Panc1 (cell line): ENCODE measurements at regions not wholly inside any gene's neighbourhood (a gene's known extent, or its start where the extent isn't known, plus 50 kb on each side); places are given as distances from the start of the nearest gene placed in this dataset.
A peak's percentile ranks its signal among the peaks of the same experiment; 100 is the strongest.

Experiments
- ATAC-seq: fragments of 200-7000 bp; cut with Tn5 transposase; 2 replicates; pipeline ENCODE4 v1.9.1; 2020; ENCODE audit warnings: mild to moderate bottlenecking, moderate library complexity
- BruUV-seq: library from RNA; stranded (reverse); fragments of 400-500 nt; replicated peaks from 2 replicates; lab custom pipeline; 2021; lab: Mats Ljungman, UMichigan
- CTCF ChIA-PET: fragments of 300-600 bp; sonication (Branson Sonifier 250); formaldehyde crosslinking; loops from one replicate; lab custom pipeline; 2022; ENCODE audit warnings: antibody characterized with exemption; lab: Charles Lee
- POLR2A ChIA-PET: fragments of 300-600 bp; sonication (Branson Sonifier 250); formaldehyde crosslinking; loops from one replicate; lab custom pipeline; 2022; ENCODE audit warnings: antibody characterized with exemption; lab: Charles Lee
- DNase-seq: peaks from one replicate; pipeline ENCODE4 v3.0.0-alpha.2; 2010; ENCODE audit warnings: low read depth, low spot score
- H3K27ac ChIP-seq: 2 replicates; pipeline ENCODE4 v1.5.1; 2011; ENCODE audit warnings: mild to moderate bottlenecking, low read length, inconsistent platforms
- H3K27me3 ChIP-seq: fragments of 200-500 bp; sonication (Bioruptor generic); 2 replicates; pipeline ENCODE4 v1.6.0; 2014; ENCODE audit warnings: low read length, inconsistent platforms; ENCODE audit not compliant: control insufficient read depth, insufficient read depth
- H3K36me3 ChIP-seq: fragments of 200-500 bp; sonication (Bioruptor generic); 2 replicates; pipeline ENCODE4 v1.5.1; 2014; ENCODE audit warnings: inconsistent platforms, mild to moderate bottlenecking, low read length, moderate library complexity; ENCODE audit not compliant: control insufficient read depth, insufficient read depth
- H3K4me1 ChIP-seq: 2 replicates; pipeline ENCODE4 v1.5.1; 2011; ENCODE audit warnings: inconsistent platforms, mild to moderate bottlenecking, low read length, moderate library complexity; ENCODE audit not compliant: control insufficient read depth, insufficient read depth
- H3K4me3 ChIP-seq, 2 experiments: 2 replicates each; pipeline ENCODE4 v1.5.1; 2011 to 2012; ENCODE audit warnings: low read depth in 2 of 2, low read length in 2 of 2, mild to moderate bottlenecking in 2 of 2, inconsistent platforms in 1 of 2, moderate library complexity in 1 of 2
- H3K9me3 ChIP-seq: fragments of 200-500 bp; sonication (Bioruptor generic); 2 replicates; pipeline ENCODE4 v1.5.1; 2014; ENCODE audit warnings: low read depth, mild to moderate bottlenecking, inconsistent platforms, low read length, moderate library complexity; ENCODE audit not compliant: control insufficient read depth, insufficient read depth
- CTCF ChIP-seq: fragments of 450-650 bp; IDR thresholded peaks from 2 replicates; pipeline ENCODE4 v1.5.1; 2017; ENCODE audit warnings: mild to moderate bottlenecking
- POLR2AphosphoS5 ChIP-seq: IDR thresholded peaks from 2 replicates; pipeline ENCODE4 v1.6.1; 2012; ENCODE audit warnings: mild to moderate bottlenecking, low read depth, low read length, moderate library complexity
- SIN3A ChIP-seq: IDR thresholded peaks from 2 replicates; pipeline ENCODE4 v1.6.1; 2012; ENCODE audit warnings: low read depth, mild to moderate bottlenecking, low read length, moderate library complexity, borderline replicate concordance; ENCODE audit not compliant: insufficient read depth
- TCF7L2 ChIP-seq: IDR thresholded peaks from 2 replicates; pipeline ENCODE4 v1.6.1; 2011; ENCODE audit warnings: mild to moderate bottlenecking, low read depth, low read length, inconsistent platforms
- in situ Hi-C: cut with HindIII; loops from 2 replicates; pipeline ENCODE4 v1.10.0; 2016; ENCODE audit warnings: low sequenced_read_pairs, low pct_unique_long_range_greater_than_20kb
- intact Hi-C: fragments of 100-400 bp; cut with micrococcal nuclease; formaldehyde crosslinking; loops from one replicate; pipeline ENCODE4 v1.10.0; 2022; ENCODE audit not compliant: unreplicated experiment
- TF ChIP-seq, protein P1 (sequence below), 2 experiments: IDR thresholded peaks; 2 replicates each; pipeline ENCODE4 v1.6.1; 2011 to 2012; ENCODE audit warnings: low read depth in 2 of 2, control low read depth in 1 of 2, low read length in 1 of 2, mild to moderate bottlenecking in 1 of 2, moderate library complexity in 1 of 2; ENCODE audit not compliant: insufficient read depth in 1 of 2

DNA sequence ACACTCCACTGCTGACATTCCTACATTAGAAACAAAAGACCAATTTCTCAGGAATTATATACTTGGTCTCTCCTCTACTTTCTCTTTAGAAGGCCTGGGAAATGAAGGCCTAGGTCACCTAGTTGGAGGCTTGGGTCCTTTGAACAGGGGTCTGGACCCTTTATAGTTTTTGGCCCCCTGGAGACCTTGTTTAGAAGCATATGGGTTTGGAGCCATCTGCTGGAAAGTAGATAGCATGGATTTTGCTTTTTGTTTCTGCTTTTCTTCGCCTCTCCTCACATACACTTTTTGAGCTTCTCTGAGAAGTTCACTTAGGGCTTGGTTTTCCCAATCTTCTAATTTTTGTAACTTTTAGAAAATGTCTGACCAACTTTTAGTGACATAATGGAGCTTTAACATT is 67.1 kb upstream of the CDK20 start:
- no peak for ATAC-seq
- POLR2A ChIA-PET = no interaction called here
- BruUV-seq = no TSS peak

GRCh38 chr9:88037285-88037845 is 63.0 kb upstream of the CDK20 start:
- Histone ChIP-seq H3K27ac (no peak overlapping the region), H3K27me3 (no peaks in the 10 kb centered on the region), H3K4me1 (no peaks in the 10 kb centered on the region; the same call in 1 of the 2 replicates), H3K36me3 (no peaks in the 10 kb centered on the region), H3K9me3 (no peaks in the 10 kb centered on the region), H3K4me3 (no peak overlapping the region)
- ChIA-PET POLR2A (no interaction called here), CTCF (no interaction called here)
- ATAC-seq (no peak), DNase-seq (no peak)
- TF ChIP-seq SIN3A (no peak), CTCF (no peak), POLR2AphosphoS5 (no peak), TCF7L2 (no peak)
- TF ChIP-seq, protein P1, sequence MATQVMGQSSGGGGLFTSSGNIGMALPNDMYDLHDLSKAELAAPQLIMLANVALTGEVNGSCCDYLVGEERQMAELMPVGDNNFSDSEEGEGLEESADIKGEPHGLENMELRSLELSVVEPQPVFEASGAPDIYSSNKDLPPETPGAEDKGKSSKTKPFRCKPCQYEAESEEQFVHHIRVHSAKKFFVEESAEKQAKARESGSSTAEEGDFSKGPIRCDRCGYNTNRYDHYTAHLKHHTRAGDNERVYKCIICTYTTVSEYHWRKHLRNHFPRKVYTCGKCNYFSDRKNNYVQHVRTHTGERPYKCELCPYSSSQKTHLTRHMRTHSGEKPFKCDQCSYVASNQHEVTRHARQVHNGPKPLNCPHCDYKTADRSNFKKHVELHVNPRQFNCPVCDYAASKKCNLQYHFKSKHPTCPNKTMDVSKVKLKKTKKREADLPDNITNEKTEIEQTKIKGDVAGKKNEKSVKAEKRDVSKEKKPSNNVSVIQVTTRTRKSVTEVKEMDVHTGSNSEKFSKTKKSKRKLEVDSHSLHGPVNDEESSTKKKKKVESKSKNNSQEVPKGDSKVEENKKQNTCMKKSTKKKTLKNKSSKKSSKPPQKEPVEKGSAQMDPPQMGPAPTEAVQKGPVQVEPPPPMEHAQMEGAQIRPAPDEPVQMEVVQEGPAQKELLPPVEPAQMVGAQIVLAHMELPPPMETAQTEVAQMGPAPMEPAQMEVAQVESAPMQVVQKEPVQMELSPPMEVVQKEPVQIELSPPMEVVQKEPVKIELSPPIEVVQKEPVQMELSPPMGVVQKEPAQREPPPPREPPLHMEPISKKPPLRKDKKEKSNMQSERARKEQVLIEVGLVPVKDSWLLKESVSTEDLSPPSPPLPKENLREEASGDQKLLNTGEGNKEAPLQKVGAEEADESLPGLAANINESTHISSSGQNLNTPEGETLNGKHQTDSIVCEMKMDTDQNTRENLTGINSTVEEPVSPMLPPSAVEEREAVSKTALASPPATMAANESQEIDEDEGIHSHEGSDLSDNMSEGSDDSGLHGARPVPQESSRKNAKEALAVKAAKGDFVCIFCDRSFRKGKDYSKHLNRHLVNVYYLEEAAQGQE (IDR thresholded peaks at IDR 0.05; ENCODE audit: insufficient read depth in 1 of 2, low read depth in 2 of 2, low read length in 1 of 2) = no peak
- no TSS peak for BruUV-seq
- intact Hi-C loops (no loop called here), in situ Hi-C loops (no loop called here)

More for the DNA sequence above, 67.1 kb upstream of the CDK20 start:
- no peak overlapping the region for H3K4me3 ChIP-seq
- no peak for DNase-seq
- H3K36me3 ChIP-seq = no peaks in the 10 kb centered on the region
- no peaks in the 10 kb centered on the region for H3K4me1 ChIP-seq
- TF ChIP-seq TCF7L2 (no peak), CTCF (peak; percentile 55), SIN3A (no peak)
- TF ChIP-seq, protein P1 (IDR thresholded peaks at IDR 0.05; ENCODE audit: insufficient read depth in 1 of 2, low read depth in 2 of 2, low read length in 1 of 2) = no peak
- no peak overlapping the region; the same call in 1 of the 2 replicates for H3K27ac ChIP-seq
- intact Hi-C loops = no loop called here
- in situ Hi-C loops = no loop called here
- CTCF ChIA-PET = interaction anchor here (0.7 to 0.9 kb wide), 3 partner anchors 29 to 93 kb away, joined by 3 read pairs; no protein-coding TSS in a partner anchor
- no peaks in the 10 kb centered on the region for H3K9me3 ChIP-seq
- H3K27me3 ChIP-seq = no peaks in the 10 kb centered on the region
